HG03378 (cell line): ENCODE measurements at regions not wholly inside any gene's neighbourhood (a gene's known extent, or its start where the extent isn't known, plus 50 kb on each side); places are given as distances from the start of the nearest gene placed in this dataset.
"Not testable (repeated sequence)": the region's sequence is repeated elsewhere in the genome, so short reads cannot be mapped to it uniquely, and the experiment has no call there.

Source experiments
- ATAC-seq: cut with Tn5 transposase; IDR thresholded peaks from one replicate; pipeline ENCODE4 v1.9.1; 2021; ENCODE audit warnings: mild to moderate bottlenecking, moderate library complexity; ENCODE audit not compliant: unreplicated experiment

- ATAC-seq, result no peak
Observed at GRCh38 chr1:197985351-197985750, 68.2 kb downstream of the LHX9 start.

GRCh38 chr1:197986817-197987216 lies 69.6 kb downstream of the LHX9 start:
- no peak for ATAC-seq

DNA sequence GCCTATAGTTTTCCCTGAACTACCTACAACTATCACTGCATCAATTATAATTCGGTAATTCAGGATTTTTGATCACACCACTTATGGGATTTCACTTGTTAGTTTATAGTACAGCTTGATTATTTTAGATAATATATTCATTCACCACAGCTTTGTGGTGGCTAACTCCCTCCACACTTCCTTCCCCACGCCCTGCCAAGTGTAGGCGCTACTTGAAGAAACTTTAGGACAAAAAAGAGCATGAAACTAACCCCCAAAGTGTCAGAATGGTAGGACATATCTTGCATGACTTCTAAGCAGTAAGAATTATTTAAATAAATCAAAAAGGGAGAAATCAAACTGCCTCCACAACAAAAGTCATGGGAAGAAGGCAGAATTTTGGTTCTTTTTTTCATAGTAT lies 70.1 kb downstream of the LHX9 start:
- ATAC-seq, result no peak

DNA sequence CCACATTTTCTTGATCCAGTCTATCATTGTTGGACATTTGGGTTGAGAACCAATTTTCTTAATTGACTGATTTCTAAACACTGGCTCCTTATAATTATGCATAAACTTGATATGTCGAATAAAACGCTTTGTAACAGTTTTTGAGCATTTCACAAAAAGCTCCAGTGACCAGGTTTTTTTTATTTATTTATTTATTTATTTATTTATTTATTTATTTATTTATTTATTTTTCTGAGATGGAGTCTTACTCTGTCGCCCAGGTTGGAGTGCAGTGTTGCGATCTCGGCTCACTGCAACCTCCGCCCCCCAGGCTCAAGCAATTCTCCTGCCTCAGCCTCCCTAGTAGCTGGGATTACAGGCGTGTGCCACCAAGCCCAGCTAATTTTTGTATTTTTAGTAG lies 71.4 kb downstream of the LHX9 start:
- not testable (repeated sequence) for ATAC-seq

GRCh38 chr1:197989058-197989457 lies 71.9 kb downstream of the LHX9 start:
- ATAC-seq, result no peak

- no peak for ATAC-seq
Observed at GRCh38 chr1:197991594-197991993, 74.4 kb downstream of the LHX9 start.

DNA sequence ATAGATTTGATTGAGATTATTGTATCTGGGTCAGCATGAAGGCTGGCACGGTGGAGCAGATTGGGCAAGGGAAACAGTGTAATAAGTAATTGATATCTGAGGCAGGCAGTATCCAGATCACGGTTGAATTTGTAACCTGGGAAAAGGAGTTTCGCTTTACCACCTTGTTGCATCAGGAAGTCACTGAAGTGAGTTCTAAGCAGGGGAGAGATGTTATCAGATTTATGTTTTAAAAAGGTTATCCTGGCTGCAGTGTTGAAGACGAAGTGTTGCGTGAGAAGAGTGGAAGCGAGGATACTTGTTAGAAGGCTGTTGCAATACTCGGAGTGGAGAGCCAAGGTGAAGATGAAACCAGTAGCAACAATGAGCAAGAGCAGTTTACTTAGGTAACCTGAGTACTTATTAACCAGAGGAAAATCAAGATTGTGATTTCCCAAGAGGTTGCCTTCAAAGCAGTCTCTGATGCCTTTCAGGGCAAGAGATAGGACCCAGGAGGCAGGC lies 77.8 kb downstream of the LHX9 start:
- ATAC-seq, result no peak

- ATAC-seq, result no peak
Observed at GRCh38 chr1:197995408-197996258, 78.5 kb downstream of the LHX9 start.

GRCh38 chr1:197996259-197996512 lies 79.0 kb downstream of the LHX9 start:
- not testable (repeated sequence) for ATAC-seq

GRCh38 chr1:197998110-197998509 lies 80.9 kb downstream of the LHX9 start:
- ATAC-seq, result no peak

DNA sequence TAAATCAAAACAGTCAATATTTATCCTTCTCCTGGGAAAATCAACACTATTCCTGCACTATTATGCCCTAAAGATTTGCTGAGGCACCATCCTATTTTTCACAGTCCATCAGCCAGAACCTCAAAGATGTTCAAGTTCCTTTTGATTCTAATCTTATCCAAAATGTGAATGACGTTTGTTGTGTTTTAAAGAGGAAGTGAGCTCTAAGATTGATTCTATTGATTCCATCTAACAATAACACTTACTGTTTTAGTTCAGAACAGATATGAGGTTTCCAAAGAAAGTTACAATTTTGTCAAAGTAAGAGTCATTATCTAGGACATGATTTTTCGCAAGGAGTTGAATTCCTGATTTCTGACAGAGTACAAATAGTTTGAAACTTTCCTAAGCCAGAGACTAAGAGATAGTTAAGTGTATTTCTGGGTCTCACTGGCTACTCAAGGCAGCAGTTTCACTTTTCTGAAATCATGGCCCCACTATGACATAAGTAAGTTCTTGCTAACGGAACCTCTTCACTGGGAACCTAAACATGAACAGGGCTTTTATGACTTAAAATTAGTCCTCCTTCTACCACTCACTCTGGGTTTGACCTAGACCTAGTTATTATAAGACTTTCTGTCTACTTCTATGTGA lies 84.7 kb downstream of the LHX9 start:
- no peak for ATAC-seq

GRCh38 chr1:198003468-198003867 lies 86.3 kb downstream of the LHX9 start:
- no peak for ATAC-seq

GRCh38 chr1:198007011-198007410 lies 89.8 kb downstream of the LHX9 start:
- ATAC-seq, result no peak

DNA sequence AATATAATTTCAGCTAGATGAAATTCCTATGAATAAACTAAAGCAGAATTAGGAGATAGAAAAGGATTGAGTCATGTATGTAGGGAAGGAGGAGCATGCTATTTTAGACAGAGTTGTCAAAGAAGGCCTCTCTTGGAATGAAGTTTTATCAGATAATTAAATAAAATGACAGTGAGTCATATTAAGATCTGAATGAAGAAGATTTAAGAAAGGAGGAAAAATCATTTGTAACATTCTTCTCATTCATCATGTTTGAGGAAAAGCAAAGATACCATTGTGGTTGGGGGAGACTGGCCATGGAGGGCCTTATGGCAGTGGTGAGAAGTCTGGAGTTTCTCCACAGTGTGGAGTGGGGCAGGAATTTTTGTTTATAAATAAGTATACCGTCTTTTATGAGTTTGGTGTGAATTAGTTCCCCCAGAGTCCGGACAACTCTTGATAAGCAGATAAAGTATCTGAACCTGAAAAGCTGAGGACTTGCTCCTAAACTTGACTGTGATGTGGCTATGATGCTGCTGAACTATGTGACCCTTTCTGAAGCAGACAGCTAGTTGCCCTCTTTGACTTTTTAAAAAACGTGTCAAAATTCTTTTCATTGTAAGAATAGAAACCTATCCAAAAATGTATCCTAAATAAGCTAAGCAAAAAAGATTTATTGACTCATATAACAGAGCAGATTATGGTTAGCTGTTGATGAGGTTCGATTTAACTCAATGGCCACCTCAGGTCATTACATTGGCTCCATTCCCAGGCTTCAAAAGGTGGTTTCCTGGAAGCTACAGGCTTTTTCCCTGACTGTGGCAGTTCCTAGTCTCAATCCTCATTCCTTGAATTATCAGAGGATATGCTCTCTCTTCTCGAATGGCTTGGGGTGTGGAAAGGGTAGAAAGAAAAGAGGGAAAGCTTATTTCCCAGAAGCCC lies 90.8 kb downstream of the LHX9 start:
- ATAC-seq, result no peak

DNA sequence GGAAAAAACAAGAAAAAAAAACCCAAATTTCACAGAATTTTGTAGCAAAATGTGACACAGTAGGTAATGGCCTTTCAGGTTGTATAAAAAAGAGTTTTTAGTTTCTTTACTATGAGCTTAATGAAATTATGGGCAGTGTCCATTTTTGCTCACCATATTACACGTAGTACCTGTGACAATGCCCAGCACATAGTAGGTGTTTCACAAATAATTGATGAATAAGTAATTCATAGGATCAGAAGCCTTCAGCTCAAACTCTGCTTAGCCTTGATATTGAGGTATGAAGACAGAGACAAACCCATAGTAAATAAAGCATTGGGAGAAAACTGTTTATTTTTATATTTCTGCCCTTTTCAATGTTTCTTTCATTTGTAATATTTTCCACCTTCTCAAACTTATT lies 97.2 kb downstream of the LHX9 start:
- ATAC-seq, result no peak

- no peak for ATAC-seq
Observed at GRCh38 chr1:198015309-198015708, 98.1 kb downstream of the LHX9 start.

GRCh38 chr1:198018529-198018928 lies 101.4 kb downstream of the LHX9 start:
- no peak for ATAC-seq

- ATAC-seq, result no peak
Observed at GRCh38 chr1:198019126-198019525, 102.0 kb downstream of the LHX9 start.

GRCh38 chr1:198024336-198024735 lies 107.2 kb downstream of the LHX9 start:
- ATAC-seq, result no peak

DNA sequence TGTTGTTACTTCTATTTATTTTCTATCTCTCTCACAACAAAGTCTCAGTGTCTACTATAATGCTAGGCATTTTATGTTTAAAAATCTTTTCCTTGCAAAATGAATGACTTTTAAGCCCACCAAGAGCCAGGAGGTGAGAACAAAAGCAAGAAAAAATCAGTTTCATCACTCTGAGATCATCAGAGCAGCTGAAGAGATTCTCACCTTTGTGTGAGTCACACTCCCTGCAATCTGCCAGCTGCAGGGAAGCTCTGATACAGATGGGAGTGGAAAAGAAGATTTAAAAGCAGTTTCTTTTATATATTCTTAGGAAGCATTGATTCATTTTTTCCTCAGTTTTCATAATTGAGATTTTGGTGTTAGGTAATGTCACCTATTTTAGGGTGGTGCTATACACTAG lies 107.6 kb downstream of the LHX9 start:
- no peak for ATAC-seq

- ATAC-seq, result no peak
Observed at GRCh38 chr1:198030682-198031081, 113.5 kb downstream of the LHX9 start.

GRCh38 chr1:198031086-198031485 lies 113.9 kb downstream of the LHX9 start:
- no peak for ATAC-seq
